Hepatocyte (in vitro differentiated cells): ENCODE measurements at regions not wholly inside any gene's neighbourhood (a gene's known extent, or its start where the extent isn't known, plus 50 kb on each side); places are given as distances from the start of the nearest gene placed in this dataset.

Source experiments
- CTCF ChIP-seq: fragments of 200-600 bp; sonication (generic); IDR thresholded peaks from 2 replicates; pipeline ENCODE4 v1.5.1; 2016; ENCODE audit warnings: antibody characterized with exemption, mild to moderate bottlenecking; ENCODE audit not compliant: poor library complexity
- EZH2 ChIP-seq: fragments of 200-600 bp; sonication (generic); IDR thresholded peaks from 2 replicates; pipeline ENCODE4 v1.6.1; 2016; ENCODE audit warnings: antibody characterized with exemption, mild to moderate bottlenecking, borderline replicate concordance
- EZH2phosphoT487 ChIP-seq: fragments of 200-600 bp; sonication (generic); IDR thresholded peaks from one replicate; pipeline ENCODE4 v1.6.1; 2018; ENCODE audit warnings: antibody characterized with exemption, mild to moderate bottlenecking, low read depth, moderate library complexity; ENCODE audit not compliant: unreplicated experiment, severe bottlenecking

GRCh38 chr6:126876446-126876845 is 242.0 kb upstream of the RSPO3 start:
- no peak for TF ChIP-seq CTCF
- TF ChIP-seq EZH2, result no peak
- no peak for TF ChIP-seq EZH2phosphoT487
